ENCODE measurements at regions not wholly inside any gene's neighbourhood (a gene's known extent, or its start where the extent isn't known, plus 50 kb on each side); places are given as distances from the start of the nearest gene placed in this dataset.
A peak's percentile ranks its signal among the peaks of the same experiment; 100 is the strongest.
"Not testable (repeated sequence)": the region's sequence is repeated elsewhere in the genome, so short reads cannot be mapped to it uniquely, and the experiment has no call there.

- in situ Hi-C loops (cut with HindIII; ENCODE audit: low pct_unique_long_range_greater_than_20kb, low sequenced_read_pairs); H3K9me3 ChIP-seq (ENCODE audit: control insufficient read depth, insufficient read depth, low read depth, low read length); POLR2A ChIA-PET; H3K4me3 ChIP-seq (ENCODE audit: low read depth in 2 of 2, low read length in 2 of 2); intact Hi-C loops (cut with micrococcal nuclease; ENCODE audit: unreplicated experiment); H3K36me3 ChIP-seq (ENCODE audit: control insufficient read depth, insufficient read depth, low read length); CTCF ChIA-PET; H3K4me1 ChIP-seq (ENCODE audit: control insufficient read depth, insufficient read depth, low read length); H3K27me3 ChIP-seq (ENCODE audit: control insufficient read depth, insufficient read depth, low read length); BruUV-seq (replicated peaks); H3K27ac ChIP-seq (ENCODE audit: low read length); ATAC-seq; DNase-seq (ENCODE audit: low read depth, low spot score): not testable (repeated sequence)
These were observed 612.5 kb upstream of the SGCD start for GRCh38 chr5:155714435-155714834.

- CTCF ChIA-PET: no interaction called here
- no TSS peak for BruUV-seq (replicated peaks)
- Histone ChIP-seq H3K4me3 (ENCODE audit: low read depth in 2 of 2, low read length in 2 of 2) (no peak overlapping the region), H3K4me1 (ENCODE audit: control insufficient read depth, insufficient read depth, low read length) (no peaks in the 10 kb centered on the region), H3K27me3 (ENCODE audit: control insufficient read depth, insufficient read depth, low read length) (no peaks in the 10 kb centered on the region), H3K9me3 (ENCODE audit: control insufficient read depth, insufficient read depth, low read depth, low read length) (no peaks in the 10 kb centered on the region), H3K27ac (ENCODE audit: low read length) (no peak overlapping the region), H3K36me3 (ENCODE audit: control insufficient read depth, insufficient read depth, low read length) (no peaks in the 10 kb centered on the region)
- intact Hi-C loops (cut with micrococcal nuclease; ENCODE audit: unreplicated experiment): no loop called here
- in situ Hi-C loops (cut with HindIII; ENCODE audit: low pct_unique_long_range_greater_than_20kb, low sequenced_read_pairs): no loop called here
- ATAC-seq: no peak
- POLR2A ChIA-PET: interaction anchor here (0.7 kb wide), 1 partner anchor 977 kb away, joined by 3 read pairs; no protein-coding TSS in a partner anchor
- DNase-seq (ENCODE audit: low read depth, low spot score): no peak
- TF ChIP-seq TCF7L2 (IDR thresholded peaks at IDR 0.05; ENCODE audit: low read depth, low read length): no peak
- TF ChIP-seq POLR2AphosphoS5 (IDR thresholded peaks at IDR 0.05; ENCODE audit: low read depth, low read length): no peak
- no peak for TF ChIP-seq CTCF (IDR thresholded peaks at IDR 0.05)
- TF ChIP-seq, protein P1, sequence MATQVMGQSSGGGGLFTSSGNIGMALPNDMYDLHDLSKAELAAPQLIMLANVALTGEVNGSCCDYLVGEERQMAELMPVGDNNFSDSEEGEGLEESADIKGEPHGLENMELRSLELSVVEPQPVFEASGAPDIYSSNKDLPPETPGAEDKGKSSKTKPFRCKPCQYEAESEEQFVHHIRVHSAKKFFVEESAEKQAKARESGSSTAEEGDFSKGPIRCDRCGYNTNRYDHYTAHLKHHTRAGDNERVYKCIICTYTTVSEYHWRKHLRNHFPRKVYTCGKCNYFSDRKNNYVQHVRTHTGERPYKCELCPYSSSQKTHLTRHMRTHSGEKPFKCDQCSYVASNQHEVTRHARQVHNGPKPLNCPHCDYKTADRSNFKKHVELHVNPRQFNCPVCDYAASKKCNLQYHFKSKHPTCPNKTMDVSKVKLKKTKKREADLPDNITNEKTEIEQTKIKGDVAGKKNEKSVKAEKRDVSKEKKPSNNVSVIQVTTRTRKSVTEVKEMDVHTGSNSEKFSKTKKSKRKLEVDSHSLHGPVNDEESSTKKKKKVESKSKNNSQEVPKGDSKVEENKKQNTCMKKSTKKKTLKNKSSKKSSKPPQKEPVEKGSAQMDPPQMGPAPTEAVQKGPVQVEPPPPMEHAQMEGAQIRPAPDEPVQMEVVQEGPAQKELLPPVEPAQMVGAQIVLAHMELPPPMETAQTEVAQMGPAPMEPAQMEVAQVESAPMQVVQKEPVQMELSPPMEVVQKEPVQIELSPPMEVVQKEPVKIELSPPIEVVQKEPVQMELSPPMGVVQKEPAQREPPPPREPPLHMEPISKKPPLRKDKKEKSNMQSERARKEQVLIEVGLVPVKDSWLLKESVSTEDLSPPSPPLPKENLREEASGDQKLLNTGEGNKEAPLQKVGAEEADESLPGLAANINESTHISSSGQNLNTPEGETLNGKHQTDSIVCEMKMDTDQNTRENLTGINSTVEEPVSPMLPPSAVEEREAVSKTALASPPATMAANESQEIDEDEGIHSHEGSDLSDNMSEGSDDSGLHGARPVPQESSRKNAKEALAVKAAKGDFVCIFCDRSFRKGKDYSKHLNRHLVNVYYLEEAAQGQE (IDR thresholded peaks at IDR 0.05; ENCODE audit: insufficient read depth in 1 of 2, low read depth in 2 of 2, low read length in 1 of 2): peak; percentile 81 to 84
- TF ChIP-seq SIN3A (IDR thresholded peaks at IDR 0.05; ENCODE audit: borderline replicate concordance, insufficient read depth, low read depth, low read length): no peak
These were observed 600.7 kb upstream of the SGCD start for GRCh38 chr5:155726267-155726666.

- intact Hi-C loops (cut with micrococcal nuclease; ENCODE audit: unreplicated experiment) (no loop called here), in situ Hi-C loops (cut with HindIII; ENCODE audit: low pct_unique_long_range_greater_than_20kb, low sequenced_read_pairs) (no loop called here)
- no peak for TF ChIP-seq POLR2AphosphoS5 (IDR thresholded peaks at IDR 0.05; ENCODE audit: low read depth, low read length)
- TF ChIP-seq, protein P1 (IDR thresholded peaks at IDR 0.05; ENCODE audit: insufficient read depth in 1 of 2, low read depth in 2 of 2, low read length in 1 of 2): no peak
- TF ChIP-seq SIN3A (IDR thresholded peaks at IDR 0.05; ENCODE audit: borderline replicate concordance, insufficient read depth, low read depth, low read length): no peak
- no peak for TF ChIP-seq CTCF (IDR thresholded peaks at IDR 0.05)
- no peak for TF ChIP-seq TCF7L2 (IDR thresholded peaks at IDR 0.05; ENCODE audit: low read depth, low read length)
- BruUV-seq (replicated peaks): no TSS peak
- H3K4me1 ChIP-seq (ENCODE audit: control insufficient read depth, insufficient read depth, low read length): no peaks in the 10 kb centered on the region
- POLR2A ChIA-PET: no interaction called here
- ATAC-seq (no peak), DNase-seq (ENCODE audit: low read depth, low spot score) (no peak)
- H3K27me3 ChIP-seq (ENCODE audit: control insufficient read depth, insufficient read depth, low read length): no peaks in the 10 kb centered on the region
- no peaks in the 10 kb centered on the region for H3K36me3 ChIP-seq (ENCODE audit: control insufficient read depth, insufficient read depth, low read length)
- H3K9me3 ChIP-seq (ENCODE audit: control insufficient read depth, insufficient read depth, low read depth, low read length): no peaks in the 10 kb centered on the region
- H3K27ac ChIP-seq (ENCODE audit: low read length): no peak overlapping the region
- CTCF ChIA-PET: no interaction called here
- H3K4me3 ChIP-seq (ENCODE audit: low read depth in 2 of 2, low read length in 2 of 2): no peak overlapping the region
These were observed 599.3 kb upstream of the SGCD start for GRCh38 chr5:155727512-155728145.
